Pulmonary artery endothelial cell (primary cell): ENCODE measurements at regions not wholly inside any gene's neighbourhood (a gene's known extent, or its start where the extent isn't known, plus 50 kb on each side); places are given as distances from the start of the nearest gene placed in this dataset.

Source experiments
- DNase-seq: peaks from one replicate; pipeline ENCODE4 v3.0.0-alpha.2; 2011; ENCODE audit warnings: low read depth, low spot score

GRCh38 chr14:97264516-97265230, 467.5 kb downstream of the VRK1 start:
- no peak for DNase-seq

- DNase-seq: no peak
Measured at GRCh38 chr14:97266653-97267052, 469.5 kb downstream of the VRK1 start.

- no peak for DNase-seq
Measured at GRCh38 chr14:97267509-97267908, 470.3 kb downstream of the VRK1 start.

- DNase-seq: no peak
Measured at GRCh38 chr14:97268097-97268496, 470.9 kb downstream of the VRK1 start.

GRCh38 chr14:97270308-97270707, 473.1 kb downstream of the VRK1 start:
- no peak for DNase-seq

- DNase-seq: no peak
Measured at GRCh38 chr14:97271451-97271960, 474.3 kb downstream of the VRK1 start.

GRCh38 chr14:97273540-97273939, 476.4 kb downstream of the VRK1 start:
- DNase-seq: no peak

- no peak for DNase-seq
Measured at GRCh38 chr14:97274626-97275025, 477.4 kb downstream of the VRK1 start.

GRCh38 chr14:97275276-97275675, 478.1 kb downstream of the VRK1 start:
- no peak for DNase-seq

GRCh38 chr14:97276573-97276972, 479.4 kb downstream of the VRK1 start:
- DNase-seq: no peak

GRCh38 chr14:97277711-97278110, 480.5 kb downstream of the VRK1 start:
- DNase-seq: no peak

GRCh38 chr14:97280526-97280925, 483.3 kb downstream of the VRK1 start:
- DNase-seq: no peak

GRCh38 chr14:97281741-97282140, 484.6 kb downstream of the VRK1 start:
- DNase-seq: no peak

GRCh38 chr14:97282210-97283004, 485.2 kb downstream of the VRK1 start:
- no peak for DNase-seq

- no peak for DNase-seq
Measured at GRCh38 chr14:97283005-97283403, 485.8 kb downstream of the VRK1 start.

GRCh38 chr14:97283426-97283825, 486.2 kb downstream of the VRK1 start:
- DNase-seq: no peak

GRCh38 chr14:97283841-97284240, 486.7 kb downstream of the VRK1 start:
- no peak for DNase-seq

GRCh38 chr14:97287956-97288355, 490.8 kb downstream of the VRK1 start:
- no peak for DNase-seq

GRCh38 chr14:97290065-97290464, 492.9 kb downstream of the VRK1 start:
- DNase-seq: no peak

GRCh38 chr14:97290977-97291376, 493.8 kb downstream of the VRK1 start:
- DNase-seq: no peak

- DNase-seq: no peak
Measured at GRCh38 chr14:97293659-97294058, 496.5 kb downstream of the VRK1 start.

GRCh38 chr14:97295108-97295710, 498.0 kb downstream of the VRK1 start:
- DNase-seq: no peak
